SK-N-SH (cell line): ENCODE measurements at regions not wholly inside any gene's neighbourhood (a gene's known extent, or its start where the extent isn't known, plus 50 kb on each side); places are given as distances from the start of the nearest gene placed in this dataset.

Source experiments
- CTCF ChIA-PET: fragments of 300-600, 350-600 bp; formaldehyde crosslinking; extraction: SDS; loops from one replicate; lab custom pipeline; 2021; lab: Yijun Ruan, JAX
- POLR2A ChIA-PET: fragments of 350-600 bp; sonication (Branson Sonifier 250); formaldehyde crosslinking; extraction: SDS; loops from one replicate; lab custom pipeline; 2020; ENCODE audit warnings: antibody characterized with exemption, inconsistent platforms; lab: Yijun Ruan, JAX
- DNase-seq: peaks from one replicate; pipeline ENCODE4 v3.0.0; 2012
- H2AFZ ChIP-seq: fragments of 200-600 bp; sonication (generic); 2 replicates; pipeline ENCODE4 v1.8.1; 2016; ENCODE audit warnings: antibody characterized with exemption, mild to moderate bottlenecking, low read depth
- H3F3A ChIP-seq: fragments of 200-600 bp; sonication (generic); replicated peaks from 2 replicates; pipeline ENCODE3; 2016; ENCODE audit warnings: antibody characterized with exemption, mild to moderate bottlenecking; ENCODE audit not compliant: insufficient read depth
- H3K27ac ChIP-seq, 2 experiments: fragments of 200-500 bp in 1 of 2; fragments of 200-600 bp in 1 of 2; sonication (Bioruptor generic) in 1 of 2; sonication (generic), shearing (Covaris generic) in 1 of 2; 2 replicates each; pipeline versions ENCODE4 v1.5.1 to v1.6.1; 2014 to 2016; ENCODE audit warnings: low read depth in 2 of 2, inconsistent platforms in 1 of 2, low read length in 1 of 2, mild to moderate bottlenecking in 1 of 2, mixed read lengths in 1 of 2
- H3K27me3 ChIP-seq: fragments of 200-600 bp; sonication (generic), shearing (Covaris generic); 2 replicates; pipeline ENCODE4 v1.6.1; 2016; ENCODE audit warnings: mixed run types; ENCODE audit not compliant: insufficient read depth
- H3K36me3 ChIP-seq, 2 experiments: fragments of 200-500 bp in 1 of 2; fragments of 200-600 bp in 1 of 2; sonication (Bioruptor generic) in 1 of 2; sonication (generic) in 1 of 2; replicated peaks in 1 of 2; 2 replicates each; pipeline versions ENCODE3 to v1.5.1; 2014 to 2016; ENCODE audit warnings: low read length in 1 of 2, mild to moderate bottlenecking in 1 of 2; ENCODE audit not compliant: insufficient read depth in 2 of 2, control insufficient read depth in 1 of 2
- H3K4me1 ChIP-seq, 2 experiments: fragments of 200-500 bp in 1 of 2; fragments of 200-600 bp in 1 of 2; sonication (Bioruptor generic) in 1 of 2; sonication (generic), shearing (Covaris generic) in 1 of 2; 2 replicates each; pipeline versions ENCODE4 v1.5.1 to v1.6.1; 2014 to 2016; ENCODE audit warnings: low read depth in 1 of 2, low read length in 1 of 2, mixed run types in 1 of 2; ENCODE audit not compliant: insufficient read depth in 2 of 2, control insufficient read depth in 1 of 2
- H3K4me2 ChIP-seq: fragments of 200-600 bp; sonication (generic), shearing (Covaris generic); 2 replicates; pipeline ENCODE4 v1.6.1; 2017; ENCODE audit warnings: mixed run types
- H3K4me3 ChIP-seq, 2 experiments: fragments of 200-500 bp in 1 of 2; fragments of 200-600 bp in 1 of 2; sonication (Bioruptor generic) in 1 of 2; sonication (generic), shearing (Covaris generic) in 1 of 2; 2 replicates each; pipeline versions ENCODE4 v1.5.1 to v1.8.1; 2014 to 2016; ENCODE audit warnings: low read depth in 2 of 2, inconsistent platforms in 1 of 2, low read length in 1 of 2, mild to moderate bottlenecking in 1 of 2, mixed read lengths in 1 of 2, moderate library complexity in 1 of 2
- H3K79me2 ChIP-seq: fragments of 200-600 bp; sonication (generic); 2 replicates; pipeline ENCODE4 v1.8.1; 2017; ENCODE audit warnings: mild to moderate bottlenecking; ENCODE audit not compliant: insufficient read depth
- H3K9ac ChIP-seq: fragments of 200-600 bp; sonication (generic); 2 replicates; pipeline ENCODE4 v1.6.1; 2017; ENCODE audit warnings: mixed run types
- H3K9me2 ChIP-seq: fragments of 200-600 bp; sonication (generic); 2 replicates; pipeline ENCODE4 v1.6.1; 2017; ENCODE audit warnings: mixed run types
- H3K9me3 ChIP-seq: fragments of 200-600 bp; sonication (generic); 2 replicates; pipeline ENCODE4 v1.6.1; 2017; ENCODE audit warnings: mixed run types, mild to moderate bottlenecking, moderate library complexity
- H4K20me1 ChIP-seq: fragments of 200-600 bp; sonication (generic); 2 replicates; pipeline ENCODE4 v1.6.1; 2017; ENCODE audit warnings: mild to moderate bottlenecking, mixed run types; ENCODE audit not compliant: insufficient read depth
- CTCF ChIP-seq: fragments of 200-600 bp; sonication (generic); IDR thresholded peaks from 2 replicates; pipeline ENCODE4 v1.6.1; 2017; ENCODE audit warnings: antibody characterized with exemption, mild to moderate bottlenecking, moderate library complexity
- ELF1 ChIP-seq: IDR thresholded peaks from 2 replicates; pipeline ENCODE4 v1.4.0; 2012
- EP300 ChIP-seq, 2 experiments: IDR thresholded peaks; 2 replicates each; pipeline versions ENCODE4 v1.4.0 to v1.6.1; 2012; ENCODE audit warnings: borderline replicate concordance in 1 of 2, low read depth in 1 of 2, low read length in 1 of 2
- EZH2phosphoT487 ChIP-seq: fragments of 200-600 bp; sonication (generic); IDR thresholded peaks from 2 replicates; pipeline ENCODE4 v1.6.1; 2017; ENCODE audit warnings: low read depth, mixed run types, mild to moderate bottlenecking, antibody characterized with exemption, moderate library complexity, borderline replicate concordance
- FOSL2 ChIP-seq: IDR thresholded peaks from 2 replicates; pipeline ENCODE4 v1.4.0; 2012; ENCODE audit warnings: low read depth, mild to moderate bottlenecking, moderate library complexity, borderline replicate concordance
- FOXJ3 ChIP-seq: sonication (generic); formaldehyde crosslinking; IDR thresholded peaks from 2 replicates; pipeline ENCODE4 v1.5.1; 2020; ENCODE audit warnings: mild to moderate bottlenecking, missing genetic modification reagents
- FOXM1 ChIP-seq: IDR thresholded peaks from 2 replicates; pipeline ENCODE4 v1.4.0; 2012; ENCODE audit warnings: low read depth, mild to moderate bottlenecking
- GATA2 ChIP-seq: sonication (generic); formaldehyde crosslinking; IDR thresholded peaks from 2 replicates; pipeline ENCODE4 v1.5.0; 2020; ENCODE audit warnings: mild to moderate bottlenecking, missing genetic modification reagents
- JUND ChIP-seq: IDR thresholded peaks from 2 replicates; pipeline ENCODE4 v1.4.0; 2012
- MAX ChIP-seq: IDR thresholded peaks from 2 replicates; pipeline ENCODE4 v1.4.0; 2012; ENCODE audit warnings: low read depth
- RAD21 ChIP-seq: IDR thresholded peaks from 2 replicates; pipeline ENCODE4 v1.6.1; 2012; ENCODE audit warnings: mild to moderate bottlenecking, low read length
- RCOR1 ChIP-seq: fragments of 150-350 bp; IDR thresholded peaks from 2 replicates; pipeline ENCODE4 v1.6.1; 2017; ENCODE audit warnings: antibody characterized with exemption, low read length
- RFX5 ChIP-seq: IDR thresholded peaks from 2 replicates; pipeline ENCODE4 v1.6.1; 2012; ENCODE audit warnings: mild to moderate bottlenecking, improper control_type of control experiment, low read length
- RXRA ChIP-seq: IDR thresholded peaks from 2 replicates; pipeline ENCODE4 v1.4.0; 2012; ENCODE audit warnings: low read depth, mild to moderate bottlenecking, borderline replicate concordance
- TCF12 ChIP-seq: IDR thresholded peaks from 2 replicates; pipeline ENCODE4 v1.4.0; 2012
- USF1 ChIP-seq: IDR thresholded peaks from 2 replicates; pipeline ENCODE4 v1.4.0; 2012; ENCODE audit warnings: low read depth, borderline replicate concordance
- YY1 ChIP-seq: IDR thresholded peaks from 2 replicates; pipeline ENCODE4 v1.4.0; 2012; ENCODE audit warnings: low read depth, mild to moderate bottlenecking
- WGBS: methylation state at CpG from one replicate; pipeline ENCODE4 v1.1.6; 2017; ENCODE audit warnings: low lambda C conversion rate; 5-methylcytosine and 5-hydroxymethylcytosine counted together

DNA sequence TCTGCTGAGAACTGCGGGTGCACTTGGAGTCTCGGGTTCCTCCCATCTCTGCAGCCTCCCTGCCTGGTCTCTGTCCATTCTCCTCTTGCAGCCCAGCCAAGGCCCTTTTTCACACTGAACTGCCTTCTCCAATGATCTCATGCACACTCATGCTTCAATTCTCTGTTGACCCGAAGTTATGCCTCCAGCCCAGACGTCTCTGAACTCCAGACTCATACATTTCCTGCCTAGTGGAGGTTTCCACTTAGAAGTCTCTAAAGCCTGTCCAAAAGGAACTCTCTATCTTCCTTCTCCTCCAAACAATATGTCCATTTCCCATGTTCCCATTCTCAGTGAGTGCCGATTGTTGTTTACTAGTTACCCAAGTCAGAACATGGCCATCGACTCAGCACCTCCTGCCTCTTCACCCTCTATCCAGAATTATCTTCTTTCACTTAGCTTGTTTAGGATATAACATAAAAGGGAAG is 155.2 kb downstream of the IRS1 start (continued):
- TF ChIP-seq CTCF (no peak), RFX5 (no peak), TCF12 (no peak), USF1 (no peak)

- H3K9me3 ChIP-seq, result no peaks in the 10 kb centered on the region; the same call in 1 of the 2 replicates
- H3K36me3 ChIP-seq, result peaks cover 0 to 2% of the 10 kb centered on the region in 2 experiments
- peak overlapping the region; percentile 4; the same call in 1 of the 2 replicates for H3K4me2 ChIP-seq
- H2AFZ ChIP-seq, result peak overlapping the region; percentile 63
- 80% methylated on average over 5 of the region's 5 CpGs for WGBS
- H3K27ac ChIP-seq, result peak overlapping the region in 1 of 2 experiments; percentile 71; a peak in 2 of 4 replicates
- H4K20me1 ChIP-seq, result no peaks in the 10 kb centered on the region
- CTCF ChIA-PET, result no interaction called here
- no peaks in the 10 kb centered on the region for H3K9me2 ChIP-seq
- DNase-seq, result no peak
- no peak for TF ChIP-seq RXRA
- no peak for TF ChIP-seq CTCF
- H3K27me3 ChIP-seq, result no peaks in the 10 kb centered on the region
- no peak overlapping the region; the same call in 1 of the 2 replicates for H3K9ac ChIP-seq
- no peak overlapping the region for H3K4me3 ChIP-seq
- POLR2A ChIA-PET, result no interaction called here
- H3K79me2 ChIP-seq, result no peaks in the 10 kb centered on the region
- peaks cover 12% of the 10 kb centered on the region for H3F3A ChIP-seq
- H3K4me1 ChIP-seq, result no peaks in the 10 kb centered on the region
Observed at GRCh38 chr2:226643946-226644282, 155.7 kb downstream of the IRS1 start.

DNA sequence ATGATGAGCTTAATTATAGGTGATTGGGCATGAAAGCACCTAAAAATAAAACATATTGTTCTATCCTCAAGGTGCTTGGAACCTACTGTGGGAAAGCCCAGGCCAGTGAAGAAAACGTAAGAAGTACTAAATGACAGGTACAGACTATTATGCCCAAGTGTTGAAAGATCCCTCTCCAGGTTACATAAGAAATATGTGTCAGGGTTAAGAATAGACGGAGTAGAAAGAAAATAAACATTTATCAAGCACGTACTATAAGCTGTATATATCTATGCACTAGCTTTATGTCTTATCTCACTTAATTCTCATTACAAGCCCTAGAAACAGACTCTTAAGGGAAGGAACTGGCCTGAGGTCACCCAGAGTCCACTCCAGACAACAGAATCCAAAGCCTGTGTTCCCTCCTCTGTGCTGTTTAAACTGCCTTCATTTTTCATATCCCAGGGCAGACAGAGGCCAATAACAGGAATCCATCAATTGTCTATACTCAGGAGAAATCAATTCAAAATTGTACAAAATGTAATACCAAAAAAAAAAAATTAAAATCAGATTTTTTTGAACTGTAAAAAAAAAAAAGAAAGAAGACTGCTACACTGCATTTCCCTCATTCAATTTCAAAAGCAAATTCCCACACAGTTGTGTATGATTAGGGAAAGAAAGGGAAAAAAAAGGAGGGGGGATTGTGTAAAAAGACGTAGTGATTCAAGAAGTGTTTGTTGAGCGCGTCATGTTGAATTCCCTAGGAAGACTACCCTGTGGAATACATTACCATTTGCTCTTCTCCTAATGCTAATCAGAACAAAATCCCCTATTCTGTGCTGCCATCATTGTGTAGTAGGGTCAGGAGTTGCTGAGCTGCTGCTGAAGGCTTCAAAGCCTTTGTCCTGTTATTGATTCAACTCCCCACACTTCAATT is 156.3 kb downstream of the IRS1 start:
- no peaks in the 10 kb centered on the region for H3K27me3 ChIP-seq
- 0 out of 2 replicates have a peak overlapping the region, but pooled peaks have one; percentile 4 for H3K4me2 ChIP-seq
- H3K4me3 ChIP-seq, result no peak overlapping the region
- H3K36me3 ChIP-seq, result peaks cover 0 to 2% of the 10 kb centered on the region in 2 experiments
- H4K20me1 ChIP-seq, result no peaks in the 10 kb centered on the region
- ChIA-PET POLR2A (no interaction called here), CTCF (no interaction called here)
- H3K79me2 ChIP-seq, result no peaks in the 10 kb centered on the region
- peaks cover 12% of the 10 kb centered on the region for H3F3A ChIP-seq
- H3K9ac ChIP-seq, result no peak overlapping the region; the same call in 1 of the 2 replicates
- DNase-seq, result no peak
- peak overlapping the region in 1 of 2 experiments; percentile 71; a peak in 2 of 4 replicates for H3K27ac ChIP-seq
- 84% methylated on average over 6 of the region's 6 CpGs for WGBS
- H3K4me1 ChIP-seq, result no peaks in the 10 kb centered on the region
- no peaks in the 10 kb centered on the region for H3K9me2 ChIP-seq
- peak overlapping the region; percentile 63 for H2AFZ ChIP-seq
- no peaks in the 10 kb centered on the region; the same call in 1 of the 2 replicates for H3K9me3 ChIP-seq
- TF ChIP-seq RCOR1 (no peak), MAX (no peak), RXRA (no peak), EZH2phosphoT487 (no peak), GATA2 (CRISPR knock-in tag) (no peak), CTCF (no peak), YY1 (no peak), TCF12 (no peak), RAD21 (no peak), JUND (no peak), EP300 (IDR thresholded peaks at IDR 0.05; ENCODE audit: borderline replicate concordance in 1 of 2, low read depth in 1 of 2, low read length in 1 of 2) (no peak), ELF1 (no peak), FOXJ3 (CRISPR knock-in tag) (no peak), FOXM1 (no peak), FOSL2 (no peak)
